NCI-H1930 (cell line): ENCODE measurements at regions not wholly inside any gene's neighbourhood (a gene's known extent, or its start where the extent isn't known, plus 50 kb on each side); places are given as distances from the start of the nearest gene placed in this dataset.

Experiments
- DNase-seq, 2 experiments: peaks; one replicate each; lab custom pipeline; 2025; lab: John Stamatoyannopoulos, UW

DNA sequence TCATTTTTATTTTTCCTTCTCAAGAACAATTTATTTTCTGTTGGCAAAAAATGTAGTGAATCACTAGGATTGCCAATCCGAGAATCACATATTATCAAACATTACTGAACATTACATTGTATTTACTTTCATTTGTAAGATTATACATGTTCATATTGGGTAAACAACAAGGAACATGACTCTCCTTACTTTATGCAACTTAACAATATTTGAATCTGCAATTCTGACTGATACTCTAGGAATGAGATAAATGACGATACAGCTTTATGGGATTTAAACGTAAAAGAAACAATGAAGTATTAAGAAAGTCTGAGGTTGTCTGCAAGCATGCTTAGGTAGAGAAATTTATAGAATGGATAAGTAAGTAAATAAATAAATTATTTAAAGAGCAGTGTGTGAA, 2302.9 kb downstream of the MAT2B start:
- no peak for DNase-seq

DNA sequence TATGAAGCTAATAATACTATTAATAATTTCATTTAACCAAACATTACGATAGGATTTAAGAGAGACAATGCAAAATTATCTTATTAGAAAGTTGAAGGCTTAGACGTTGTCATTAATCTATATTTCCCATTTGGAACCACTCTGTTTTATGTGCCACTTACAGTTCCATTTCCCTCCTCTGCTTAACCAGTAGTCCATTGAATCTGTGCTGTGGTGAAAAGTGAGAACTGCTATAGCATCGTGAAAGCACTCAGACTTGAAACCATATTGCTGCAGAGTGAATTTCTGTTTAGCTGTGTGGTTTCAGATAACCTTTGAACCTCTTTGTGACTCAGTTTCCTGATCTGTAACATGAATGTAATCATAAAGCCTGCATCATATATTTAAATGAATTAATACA, 2304.5 kb downstream of the MAT2B start:
- DNase-seq: no peak

DNA sequence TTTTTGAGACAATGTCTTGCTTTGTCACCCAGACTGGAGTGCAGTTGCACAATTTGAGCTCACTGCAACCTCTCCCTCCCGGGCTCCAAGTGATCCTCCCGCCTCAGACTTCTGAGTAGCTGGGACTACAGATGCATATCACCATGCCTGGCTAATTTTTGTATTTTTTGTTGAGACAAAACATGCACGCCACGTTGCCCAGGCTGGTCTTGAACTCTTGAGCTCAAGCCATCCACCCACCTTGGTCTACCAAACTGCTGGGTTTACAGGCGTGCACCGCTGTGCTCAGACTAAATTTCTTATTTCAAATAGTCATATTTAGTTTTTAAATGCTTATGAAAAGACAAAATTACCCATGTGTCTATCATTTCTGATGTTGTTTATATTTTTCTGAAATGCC, 2324.1 kb downstream of the MAT2B start:
- no peak for DNase-seq

DNA sequence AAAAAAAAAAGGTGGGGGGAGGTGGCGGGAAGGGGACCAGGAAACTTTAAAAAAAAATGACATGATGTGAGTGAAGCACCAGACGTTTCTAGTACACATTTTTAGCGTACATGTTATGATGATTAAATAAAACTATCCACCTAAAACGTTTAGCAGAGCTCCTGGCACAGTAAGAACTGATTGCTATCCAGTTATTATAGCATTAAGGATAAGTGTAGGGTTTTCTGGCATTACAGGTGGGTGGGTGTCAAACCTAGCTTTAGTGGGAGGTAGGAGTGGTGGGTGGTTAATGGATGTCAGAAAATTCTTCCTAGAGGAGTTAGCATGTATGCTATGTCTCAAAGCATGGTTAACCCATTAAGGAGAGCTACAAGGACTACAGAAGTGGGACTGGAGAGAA, 2329.5 kb downstream of the MAT2B start:
- DNase-seq: no peak

DNA sequence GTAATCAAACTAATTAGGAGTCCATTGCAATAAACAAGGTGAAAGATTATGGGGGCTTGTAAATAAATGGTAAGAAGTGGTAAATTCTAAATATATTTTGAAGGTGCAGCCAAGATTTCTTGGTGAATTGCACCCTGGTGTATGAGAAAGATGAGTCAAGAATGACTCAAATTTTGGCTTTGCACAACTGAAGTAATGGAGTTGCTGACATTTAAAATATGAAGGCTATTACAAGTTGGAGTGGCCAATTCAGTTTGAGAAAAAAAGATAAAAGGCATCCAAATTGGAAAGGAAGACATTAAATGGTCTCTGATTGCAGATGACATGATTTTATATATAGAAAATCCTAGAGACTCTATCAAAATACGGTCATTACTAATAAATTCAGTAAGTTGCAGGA, 2330.6 kb downstream of the MAT2B start:
- DNase-seq: no peak

DNA sequence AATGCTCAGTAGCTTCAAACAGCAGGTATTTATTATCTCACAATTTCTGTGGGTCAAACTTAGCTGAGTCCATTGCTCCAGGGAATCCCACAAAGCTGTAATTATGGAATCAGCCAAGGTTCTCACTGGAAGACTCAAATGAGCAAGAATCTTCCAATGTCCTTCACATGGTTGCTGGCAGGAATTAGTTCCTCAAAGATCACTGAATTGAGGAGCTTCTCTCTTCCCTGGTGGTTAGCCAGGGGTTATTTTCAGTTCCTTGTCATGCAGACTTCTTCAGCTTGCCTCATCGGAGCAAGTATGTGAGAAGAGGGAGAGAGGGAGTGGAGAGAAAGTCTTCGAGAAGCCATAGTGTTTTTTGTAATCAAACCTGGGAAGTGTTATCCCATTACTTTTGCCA, 2331.9 kb downstream of the MAT2B start:
- DNase-seq: no peak

DNA sequence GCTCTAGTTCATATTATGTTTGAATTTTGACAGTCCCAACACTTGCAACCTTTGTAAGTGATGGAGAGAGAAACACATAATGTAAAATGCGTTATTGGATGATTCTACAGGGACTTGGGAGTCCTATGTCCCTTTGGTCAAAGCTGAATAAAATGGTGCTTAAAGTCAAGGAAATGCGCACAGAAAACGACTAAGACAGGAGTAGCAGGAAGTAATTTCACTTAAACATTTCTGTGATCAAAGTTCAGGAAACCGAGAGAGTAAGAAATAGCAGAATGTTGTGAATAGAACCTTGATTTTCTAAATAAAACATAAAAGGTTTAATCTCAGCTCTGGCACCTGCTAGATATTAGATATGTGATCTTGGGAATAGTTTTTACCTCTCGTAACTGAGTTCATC, 2339.2 kb downstream of the MAT2B start:
- no peak for DNase-seq

DNA sequence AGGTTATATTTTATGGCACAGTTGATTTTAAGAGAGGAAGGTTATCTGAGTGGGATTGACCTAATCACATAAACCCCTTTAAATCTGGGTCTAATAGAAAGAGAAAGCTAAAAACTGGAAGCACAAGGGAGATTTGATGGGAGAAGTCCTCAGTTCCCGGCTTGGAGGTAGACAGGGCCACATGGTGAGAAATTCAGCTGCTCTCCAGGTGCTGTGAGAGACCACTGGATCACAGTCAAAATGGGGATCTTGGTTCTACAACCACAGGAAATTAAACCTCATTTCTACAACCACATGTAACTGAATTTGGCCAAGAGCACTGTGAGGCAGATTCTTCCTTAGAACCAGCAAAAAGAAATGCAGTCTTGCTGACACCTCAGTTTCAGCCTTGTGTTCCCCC, 2352.7 kb downstream of the MAT2B start:
- no peak for DNase-seq

DNA sequence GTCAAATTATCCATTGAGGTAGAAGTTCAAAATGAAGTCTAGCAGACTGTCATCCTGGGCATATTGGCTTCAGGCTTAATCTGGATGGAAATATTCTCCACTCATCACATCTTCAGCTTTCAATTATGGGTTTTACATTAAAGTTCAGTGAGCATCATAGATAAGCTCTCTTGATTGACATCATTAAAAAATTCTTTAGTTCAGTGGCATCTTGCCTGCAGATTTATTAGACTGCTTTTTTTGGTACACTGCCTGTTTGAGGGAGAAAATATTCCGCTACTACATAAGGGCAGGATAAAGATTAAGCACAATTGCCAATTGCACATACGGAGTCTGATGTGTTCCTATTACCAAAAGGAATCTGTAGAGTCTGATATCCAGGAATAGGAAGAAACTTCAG, 2353.8 kb downstream of the MAT2B start:
- no peak for DNase-seq

DNA sequence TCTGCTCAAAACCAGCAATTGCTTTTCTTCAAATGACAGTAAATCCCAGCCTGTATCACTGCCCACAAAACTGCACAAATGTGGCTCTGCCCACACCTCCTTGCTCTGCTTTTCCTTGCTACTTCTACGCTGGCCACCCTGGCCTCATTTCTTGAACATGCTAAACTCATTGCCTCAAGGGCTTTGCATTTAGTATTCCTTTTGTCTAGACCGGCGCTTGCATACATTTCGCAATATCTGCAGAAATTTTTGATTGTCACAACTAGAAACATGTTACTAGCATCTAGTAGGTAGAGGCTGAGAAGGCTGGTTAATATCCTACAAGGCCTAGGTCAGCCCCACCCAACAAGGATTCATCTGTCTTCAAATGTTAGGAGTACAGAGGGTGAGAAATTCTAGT, 2357.8 kb downstream of the MAT2B start:
- DNase-seq: no peak

DNA sequence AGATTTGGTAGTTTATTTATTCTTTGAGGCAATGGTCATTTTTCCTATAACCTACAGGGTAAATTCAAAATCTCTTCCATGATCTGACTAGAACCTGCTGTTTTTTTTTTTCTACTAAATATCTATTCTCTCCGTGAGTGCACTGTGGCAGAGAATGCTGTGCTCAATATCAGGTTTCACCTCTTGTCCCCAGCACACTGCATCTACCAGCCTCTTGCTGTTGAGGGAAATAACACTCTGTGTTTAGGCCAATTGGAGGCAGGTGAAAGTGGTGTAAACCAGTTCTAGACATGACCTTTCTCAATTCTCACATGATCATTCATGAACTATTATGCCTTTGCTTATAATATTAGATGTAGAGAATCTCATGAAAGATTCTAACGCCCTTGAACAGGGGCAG, 2365.9 kb downstream of the MAT2B start:
- no peak for DNase-seq

DNA sequence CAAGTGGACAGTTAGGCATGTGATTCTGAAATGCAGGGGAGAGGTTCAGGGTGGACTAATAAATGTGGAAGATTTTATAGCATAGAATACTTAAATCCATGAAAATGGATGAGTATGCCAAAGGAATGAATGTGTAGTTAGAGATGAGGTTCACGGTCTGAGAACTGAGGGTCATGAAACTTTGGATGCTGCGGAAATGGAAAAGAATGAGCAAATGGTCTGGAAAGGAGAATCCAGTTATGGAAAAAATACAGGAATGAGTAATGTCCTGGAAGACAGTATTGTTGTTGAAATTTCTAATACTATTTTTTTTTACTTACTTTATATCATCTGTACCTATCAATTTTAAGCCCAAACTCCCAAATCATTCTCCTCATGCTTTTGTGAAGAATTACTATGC, 2369.4 kb downstream of the MAT2B start:
- no peak for DNase-seq

DNA sequence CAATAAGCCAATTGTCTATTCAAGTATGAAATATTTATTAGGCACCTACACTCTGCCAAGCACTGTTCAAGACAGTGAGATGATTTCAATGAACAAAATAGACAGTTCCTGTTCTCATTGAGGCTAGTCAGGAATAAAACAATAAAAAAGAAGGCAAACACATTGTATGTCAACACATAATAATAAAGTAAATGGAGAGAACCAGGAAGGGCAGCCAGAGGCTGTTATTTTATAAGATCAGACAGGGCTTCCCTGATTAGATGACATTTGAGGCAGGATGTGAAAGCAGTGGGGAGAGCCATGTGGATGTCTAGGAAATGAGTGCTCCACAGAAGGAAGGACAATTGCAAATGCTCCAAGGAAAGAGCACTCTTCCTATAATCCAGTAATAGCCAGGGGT, 2371.1 kb downstream of the MAT2B start:
- no peak for DNase-seq

DNA sequence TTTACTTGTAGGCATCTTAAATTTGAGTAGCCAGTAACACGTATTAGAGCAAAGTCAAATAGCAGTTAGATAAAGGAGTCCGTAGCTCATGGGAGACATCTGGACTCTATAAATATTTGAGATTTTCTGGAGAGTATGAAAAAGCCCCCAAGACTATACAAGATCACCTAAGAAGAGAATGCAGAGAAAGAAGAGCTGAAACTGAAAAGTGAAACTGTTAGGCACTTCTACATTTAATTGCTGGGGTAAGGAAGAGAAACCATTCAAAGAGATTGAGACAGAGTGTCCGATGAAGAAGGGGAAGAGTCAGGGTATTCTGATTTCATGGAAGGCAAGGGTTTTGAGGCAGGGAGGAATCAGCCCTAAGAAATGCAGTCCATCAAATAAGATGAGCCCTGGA, 2372.1 kb downstream of the MAT2B start:
- DNase-seq: no peak

DNA sequence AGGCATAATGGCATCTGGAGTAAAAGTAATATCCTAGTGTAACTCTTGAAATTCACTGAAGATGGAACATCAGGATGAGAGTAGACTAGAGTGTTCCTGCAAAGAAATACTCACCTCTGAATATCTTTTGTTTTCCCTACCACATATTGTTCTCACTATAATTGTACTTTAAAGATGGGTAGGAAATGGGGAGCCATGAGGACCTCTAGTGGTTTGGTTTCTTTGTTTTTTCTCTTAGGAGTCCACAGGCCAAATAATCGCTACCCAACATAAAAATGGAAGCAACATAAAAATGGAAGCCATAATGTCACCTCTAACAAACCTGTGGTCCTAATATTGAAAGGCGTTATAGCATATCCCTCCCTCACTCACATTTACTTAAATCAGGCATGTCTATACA, 2375.8 kb downstream of the MAT2B start:
- no peak for DNase-seq

DNA sequence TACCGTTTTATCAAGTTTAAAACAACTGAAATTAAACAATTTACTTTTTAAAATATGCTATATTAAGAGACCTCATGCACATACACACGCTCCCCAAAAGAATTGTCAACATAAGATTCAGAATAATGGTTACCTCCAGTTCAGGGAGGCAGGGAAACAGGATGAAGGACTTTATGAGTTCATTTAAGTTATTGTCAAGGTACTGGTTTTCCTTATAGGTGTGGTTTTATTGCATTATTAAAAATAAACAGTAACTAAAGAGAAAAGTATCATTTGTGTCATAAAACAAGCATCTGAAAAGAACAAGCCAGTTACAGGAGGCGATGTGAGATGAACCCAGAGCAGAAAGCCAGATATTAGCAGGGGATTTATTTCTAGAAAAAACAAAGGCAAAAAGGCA, 2376.7 kb downstream of the MAT2B start:
- no peak for DNase-seq

DNA sequence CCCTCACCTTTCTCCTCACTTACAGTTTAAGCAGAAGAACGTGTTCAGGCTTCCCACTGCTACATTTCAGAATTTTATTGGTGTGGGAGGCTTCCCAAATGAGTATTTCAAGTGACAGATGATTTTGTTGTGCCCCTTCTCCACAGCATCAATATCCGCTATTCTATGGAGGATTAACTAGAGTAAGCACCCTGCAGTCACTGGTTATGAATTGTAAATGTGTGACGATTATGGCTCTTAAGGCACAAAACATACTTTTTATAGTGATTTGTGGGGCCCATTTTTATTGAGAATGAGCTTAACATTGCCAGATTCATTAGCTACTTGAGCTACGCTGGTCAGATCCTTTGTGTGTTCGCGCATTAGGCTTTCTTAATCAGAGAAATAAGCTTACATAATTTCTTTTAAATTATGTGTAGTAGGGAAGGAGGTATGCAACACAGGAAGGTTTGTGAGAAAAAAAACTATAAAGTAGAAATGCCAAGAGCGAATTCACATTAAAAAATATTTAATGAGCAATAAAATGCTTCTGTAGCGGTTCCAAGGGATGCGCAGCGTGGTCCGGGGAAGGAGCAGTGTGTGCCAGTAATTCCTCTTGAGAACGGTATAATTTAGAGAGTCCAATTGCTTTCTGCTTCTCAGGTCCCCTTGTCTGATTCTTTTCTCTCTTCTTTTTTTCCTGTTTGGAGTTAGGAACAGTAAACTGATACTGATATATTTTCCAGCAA, 2380.4 kb downstream of the MAT2B start:
- no peak for DNase-seq

DNA sequence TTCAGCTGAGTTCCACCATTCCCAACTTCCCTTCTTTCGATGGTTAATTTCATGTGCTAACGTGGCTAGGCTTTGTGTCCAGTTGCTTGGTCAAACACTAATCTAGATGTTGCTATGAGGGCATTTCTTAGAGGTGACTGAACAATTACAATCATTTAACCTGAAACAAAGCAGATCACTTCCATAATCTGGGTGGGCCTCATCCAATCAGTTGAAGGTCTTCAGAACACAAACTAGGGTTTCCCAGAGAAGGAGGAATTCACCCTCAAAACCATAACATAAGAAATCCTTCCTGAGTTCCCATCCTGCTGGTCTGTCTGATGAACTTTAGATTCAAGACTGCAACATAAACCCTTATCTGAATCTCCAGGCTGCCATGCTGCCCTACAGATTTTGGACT, 2381.7 kb downstream of the MAT2B start:
- no peak for DNase-seq

DNA sequence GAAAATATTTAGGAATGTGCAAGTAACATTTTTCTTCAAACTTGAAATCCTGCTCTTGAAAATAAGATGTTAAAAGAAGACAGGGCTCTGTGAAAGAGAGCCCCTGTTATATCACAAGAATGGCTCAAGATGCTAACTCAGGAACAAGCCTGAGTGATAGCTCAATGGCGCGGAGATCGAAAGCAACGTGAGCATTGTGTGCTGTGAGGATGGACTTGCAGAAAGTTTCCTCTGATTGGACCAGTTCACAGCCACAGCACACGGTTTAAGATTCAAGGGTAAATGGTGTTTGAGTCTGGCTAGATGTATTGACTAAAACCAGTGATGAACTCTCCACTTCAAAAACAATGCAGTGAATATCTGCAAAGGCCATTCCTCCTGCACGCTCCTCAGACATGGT, 2387.0 kb downstream of the MAT2B start:
- DNase-seq: no peak

DNA sequence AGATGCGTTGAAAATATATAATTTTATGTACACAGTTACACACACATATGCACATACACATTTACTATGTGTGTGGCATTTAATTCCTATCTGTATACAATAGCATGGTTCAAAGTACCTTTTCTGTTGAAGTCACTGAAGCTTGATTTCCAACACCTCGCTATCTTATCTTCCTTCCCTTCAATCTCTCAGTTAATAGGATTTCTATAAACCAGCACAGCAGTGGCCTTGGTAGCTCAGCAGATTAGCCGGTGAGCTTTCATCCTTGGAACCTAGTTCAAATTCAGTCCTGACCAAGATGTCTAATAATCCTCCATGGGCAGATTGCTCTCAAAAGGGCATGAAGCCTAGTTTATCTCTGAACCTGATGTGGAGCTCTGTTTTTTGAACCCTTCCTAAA, 2389.5 kb downstream of the MAT2B start:
- DNase-seq: no peak

DNA sequence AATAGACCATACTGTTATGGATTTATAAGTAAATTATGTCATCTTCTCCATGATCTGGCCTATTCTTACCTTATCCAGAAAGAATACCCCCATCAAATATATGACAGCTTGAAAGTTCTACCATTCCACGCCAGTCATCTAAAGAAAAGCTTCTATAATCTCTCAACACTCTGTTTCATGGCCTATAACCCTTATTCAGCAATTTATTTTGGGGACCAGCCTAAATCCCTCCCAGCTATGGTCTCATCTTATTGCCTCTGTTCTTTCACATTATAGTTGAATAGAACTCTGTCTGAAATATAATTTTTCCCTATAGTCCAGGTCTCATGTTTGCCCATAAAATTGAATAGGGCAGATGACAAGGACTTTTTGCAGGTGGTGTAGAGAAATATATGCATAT, 2387.6 kb upstream of the WWC1 start:
- DNase-seq: no peak

DNA sequence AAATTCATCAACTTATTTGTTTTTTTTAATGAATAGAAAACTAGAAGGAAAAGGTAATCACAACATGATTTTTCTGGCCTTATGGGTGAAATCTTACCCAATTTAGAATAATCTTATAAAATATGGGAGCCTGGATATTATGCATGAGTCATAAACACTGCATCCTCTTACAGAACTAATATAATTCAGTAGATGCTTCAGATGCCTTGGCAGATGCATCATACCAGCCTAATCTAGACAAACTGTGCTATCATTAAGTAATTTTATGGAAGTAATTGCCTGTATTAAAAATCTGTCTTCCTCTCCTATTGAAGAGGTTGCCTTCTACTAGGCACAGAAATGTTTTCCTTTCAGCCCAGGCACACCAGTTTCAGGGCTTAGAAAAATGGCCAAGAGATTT, 2384.6 kb upstream of the WWC1 start:
- DNase-seq: no peak

DNA sequence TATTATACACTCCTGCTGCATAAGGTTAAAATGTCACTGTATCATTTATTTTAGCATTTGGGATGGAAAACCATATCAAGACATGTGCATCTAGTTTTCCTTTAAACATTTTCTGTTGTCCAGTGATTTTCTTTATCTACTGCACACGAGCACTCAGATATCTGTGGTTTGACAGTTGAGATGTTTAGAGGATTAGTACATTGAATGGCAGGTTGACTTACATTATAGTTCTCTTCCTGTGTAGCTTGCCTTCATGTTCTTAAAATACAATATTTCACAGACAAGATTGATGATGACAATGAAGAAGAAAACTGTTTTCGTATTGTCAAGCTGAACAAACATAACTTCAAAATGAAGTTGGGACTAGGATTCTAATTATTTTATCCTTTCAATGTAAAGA, 2378.4 kb upstream of the WWC1 start:
- no peak for DNase-seq

DNA sequence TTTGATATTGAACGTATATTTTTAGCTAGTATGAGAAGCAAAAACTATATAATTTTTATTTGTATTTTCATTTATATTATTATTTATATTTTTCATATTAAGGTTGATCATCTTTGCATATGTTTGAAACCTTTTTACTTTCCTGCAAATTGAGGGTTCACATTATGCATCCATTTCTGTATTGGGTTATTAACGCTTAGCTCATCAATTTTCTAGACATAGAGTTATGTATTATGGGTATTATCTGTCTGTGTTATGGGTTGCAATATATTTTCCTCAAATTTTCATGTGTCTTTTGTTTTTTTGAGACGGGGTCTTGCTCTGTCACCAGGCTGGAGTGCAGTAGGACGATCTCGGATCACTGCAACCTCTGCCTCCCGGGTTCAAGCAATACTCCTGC, 2377.0 kb upstream of the WWC1 start:
- no peak for DNase-seq

DNA sequence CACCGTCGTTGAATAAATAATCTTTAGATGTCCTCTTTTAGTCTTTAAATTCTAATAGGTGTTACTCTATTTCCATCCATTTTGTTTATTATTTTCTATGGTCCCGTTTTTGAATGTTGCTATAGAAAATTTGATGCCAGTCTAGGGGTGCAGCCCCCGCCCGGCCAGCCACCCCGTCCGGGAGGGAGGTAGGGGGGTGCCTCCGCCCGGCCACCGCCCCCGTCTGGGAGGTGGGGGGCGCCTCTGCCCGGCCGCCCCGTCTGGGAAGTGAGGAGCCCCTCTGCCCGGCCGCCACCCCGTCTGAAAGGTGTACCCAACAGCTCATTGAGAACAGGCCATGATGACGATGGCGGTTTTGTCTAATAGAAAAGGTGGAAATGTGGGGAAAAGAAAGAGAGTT, 2372.2 kb upstream of the WWC1 start:
- no peak for DNase-seq
